ENCODE measurements at regions not wholly inside any gene's neighbourhood (a gene's known extent, or its start where the extent isn't known, plus 50 kb on each side); places are given as distances from the start of the nearest gene placed in this dataset.

- TF ChIP-seq CTCF (IDR thresholded peaks at IDR 0.05) (no peak), POLR2A (IDR thresholded peaks at IDR 0.05) (no peak)
Measured at GRCh38 chrY:8128578-8128977, 1208.7 kb upstream of the TSPY4 start.
